Inflammatory macrophage treated with lipopolysaccharide for 4 hours (primary cell): ENCODE measurements at regions not wholly inside any gene's neighbourhood (a gene's known extent, or its start where the extent isn't known, plus 50 kb on each side); places are given as distances from the start of the nearest gene placed in this dataset.
A peak's percentile ranks its signal among the peaks of the same experiment; 100 is the strongest.
"Not testable (repeated sequence)": the region's sequence is repeated elsewhere in the genome, so short reads cannot be mapped to it uniquely, and the experiment has no call there.

Experiments used
- DNase-seq: peaks from one replicate; pipeline ENCODE4 v3.0.0-alpha.2; 2020

DNA sequence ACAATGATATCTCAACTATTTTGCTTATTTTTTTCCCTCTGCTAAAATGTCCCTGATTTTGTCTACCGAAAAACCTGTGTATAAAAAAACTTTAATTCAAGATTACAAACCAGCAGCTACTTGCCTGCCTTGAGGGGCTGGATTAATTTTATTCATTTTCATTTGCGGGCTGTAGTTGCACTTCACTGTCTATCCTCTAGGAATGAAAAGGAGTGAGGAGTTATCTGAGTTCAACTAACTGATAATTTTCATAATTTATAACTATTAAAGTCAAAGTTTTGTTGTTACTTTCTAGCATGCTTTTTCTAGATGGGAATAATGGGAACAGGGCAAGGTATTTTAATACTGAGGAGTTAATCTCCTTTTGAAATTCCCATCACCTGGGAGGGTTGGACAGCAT, 50.3 kb upstream of the AGTPBP1 start:
- not testable (repeated sequence) for DNase-seq

DNA sequence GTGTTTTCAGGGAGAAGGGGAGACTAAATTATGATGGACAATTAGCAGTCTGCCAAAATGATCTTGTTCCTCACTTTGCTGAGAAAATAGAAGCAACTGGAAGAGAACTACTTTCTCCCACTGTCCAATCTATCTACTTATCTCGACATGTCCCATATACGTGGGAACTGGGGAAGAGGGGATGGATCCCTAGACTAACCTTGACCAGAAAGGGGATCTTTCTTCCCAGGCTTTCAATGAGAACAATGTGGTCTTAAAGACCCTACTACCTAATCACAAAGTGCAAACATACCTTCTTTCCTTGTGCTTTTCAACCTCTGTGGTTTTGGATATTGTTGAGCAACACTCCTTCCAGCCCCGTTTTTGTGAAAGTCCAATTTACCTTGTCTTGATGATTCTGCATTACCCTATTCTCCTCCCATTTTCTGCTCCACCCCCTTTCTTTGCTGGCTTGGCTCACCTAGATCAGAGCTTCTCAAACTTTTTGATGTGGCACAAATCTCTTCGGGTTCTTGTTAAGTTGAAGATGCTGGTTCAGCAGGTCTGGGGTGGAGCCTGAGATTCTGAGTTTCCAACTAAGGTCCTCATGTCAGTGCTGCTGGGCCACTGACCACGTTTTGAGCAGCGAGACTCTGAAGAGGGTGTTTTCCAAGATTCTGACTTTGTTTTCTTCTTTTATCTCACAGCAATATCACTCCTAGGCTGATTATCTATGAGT, 61.4 kb upstream of the AGTPBP1 start:
- not testable (repeated sequence) for DNase-seq

DNA sequence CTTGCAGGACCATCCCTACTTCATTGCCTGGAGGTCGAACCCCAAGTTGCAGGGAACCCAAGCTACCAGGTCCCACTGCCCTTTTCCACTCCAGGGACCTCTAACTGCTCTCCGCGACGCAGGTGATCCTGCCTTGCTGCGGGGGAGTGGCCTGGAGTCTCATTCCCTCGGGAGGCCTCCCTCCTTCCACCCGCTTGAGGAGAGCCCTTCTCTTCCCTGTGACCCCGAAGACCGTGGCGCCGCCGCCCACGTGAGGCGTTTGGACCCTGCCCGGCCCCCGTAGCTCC, 63.0 kb upstream of the AGTPBP1 start:
- not testable (repeated sequence) for DNase-seq

DNA sequence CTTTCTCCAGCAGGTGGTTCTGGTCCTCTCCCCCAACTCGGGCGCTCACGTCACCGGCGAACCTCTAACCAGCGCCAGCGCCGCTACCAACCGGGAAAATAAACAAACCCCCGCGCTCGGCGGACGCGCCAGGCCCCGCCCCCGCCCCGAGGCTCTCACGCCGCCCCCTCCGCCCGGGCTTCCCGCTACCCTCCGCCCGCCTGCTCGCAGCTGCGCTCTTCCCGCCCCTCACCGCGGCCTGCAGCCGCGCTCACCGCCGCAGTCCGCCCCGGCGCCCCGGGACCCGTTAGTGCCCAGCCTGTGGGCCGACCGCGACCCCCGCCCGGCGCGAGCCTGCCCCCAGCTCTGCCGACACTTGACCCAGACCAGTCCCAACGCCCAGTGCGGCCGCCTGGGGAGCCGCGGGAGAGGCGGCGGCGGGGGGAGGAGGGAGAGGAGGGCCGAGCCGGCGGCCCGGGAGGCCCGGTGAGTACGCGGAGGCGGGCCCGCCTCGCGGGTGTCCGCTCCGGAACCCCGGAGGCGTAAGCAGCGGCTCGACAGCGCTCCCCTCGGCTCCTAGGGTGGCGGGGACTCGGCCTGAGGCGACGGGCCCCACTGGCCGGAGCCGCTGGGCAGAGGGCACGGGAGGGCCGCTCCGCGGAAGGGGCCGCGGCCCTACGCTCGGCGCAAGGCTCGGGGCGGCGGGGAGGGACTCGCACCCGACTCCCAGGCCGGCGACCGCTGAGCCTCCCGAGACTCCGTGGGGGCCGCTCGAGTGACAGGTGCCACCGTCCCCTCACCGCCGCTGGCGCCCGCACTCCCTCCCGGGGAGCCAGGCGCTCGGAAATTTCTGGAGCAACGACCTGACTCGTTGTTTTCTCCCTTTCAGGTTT, 63.6 kb upstream of the AGTPBP1 start:
- peak; percentile 67 for DNase-seq

DNA sequence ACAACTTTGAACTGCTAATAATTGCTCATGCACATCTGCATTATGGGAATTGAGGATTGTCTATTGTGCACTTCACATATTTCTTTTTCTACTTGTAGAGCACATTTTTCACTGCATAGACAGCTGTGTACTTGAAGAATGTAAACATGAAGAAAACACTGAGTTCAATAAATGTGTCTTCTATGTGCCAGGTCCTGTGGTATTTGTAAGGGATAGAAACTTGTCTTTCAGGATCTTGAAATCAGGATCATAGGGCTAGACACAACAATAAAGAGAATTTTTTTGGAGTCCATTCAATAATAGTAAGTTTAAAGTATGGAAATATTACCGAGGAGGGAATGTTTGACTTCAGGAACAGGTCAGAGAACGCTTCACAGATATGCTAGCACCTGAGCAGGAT, 66.6 kb upstream of the AGTPBP1 start:
- not testable (repeated sequence) for DNase-seq

DNA sequence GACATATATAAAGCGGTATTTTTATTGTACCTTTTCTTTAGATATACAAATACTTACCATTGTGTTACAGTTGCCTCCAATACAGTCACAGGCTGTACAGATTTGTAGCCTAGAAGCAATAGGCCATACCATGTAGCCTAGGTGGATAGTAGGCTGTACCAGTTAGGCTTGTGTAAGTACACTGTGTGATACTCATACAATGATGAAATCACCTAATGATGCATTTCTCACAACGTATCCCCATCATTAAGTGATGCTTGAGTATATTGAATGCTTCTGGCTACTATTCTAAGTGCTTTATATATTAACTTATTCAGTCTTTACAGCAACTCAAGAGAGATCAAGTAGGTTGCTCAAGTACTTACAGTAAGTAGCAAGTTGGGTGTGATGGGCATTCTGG, 71.6 kb upstream of the AGTPBP1 start:
- not testable (repeated sequence) for DNase-seq

DNA sequence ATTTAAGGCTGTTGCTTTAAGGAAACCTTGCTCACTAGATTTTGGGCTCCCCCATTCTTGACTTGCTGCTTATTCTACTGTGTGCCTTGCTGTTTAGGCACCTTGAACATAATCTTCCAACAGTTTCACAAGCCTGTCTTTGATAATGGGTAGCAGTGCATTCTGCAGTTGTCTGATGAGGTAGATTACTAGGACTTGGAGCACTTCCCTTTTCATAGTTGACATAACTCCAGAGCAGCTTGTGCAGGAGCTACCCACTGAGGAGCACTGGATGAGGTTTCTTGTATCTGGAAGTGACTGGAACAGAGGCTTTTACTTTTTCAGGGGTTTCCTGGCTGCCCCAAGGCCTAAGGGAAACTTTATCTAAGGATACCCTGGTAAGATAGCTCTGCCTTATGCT, 73.0 kb upstream of the AGTPBP1 start:
- DNase-seq, result not testable (repeated sequence)

DNA sequence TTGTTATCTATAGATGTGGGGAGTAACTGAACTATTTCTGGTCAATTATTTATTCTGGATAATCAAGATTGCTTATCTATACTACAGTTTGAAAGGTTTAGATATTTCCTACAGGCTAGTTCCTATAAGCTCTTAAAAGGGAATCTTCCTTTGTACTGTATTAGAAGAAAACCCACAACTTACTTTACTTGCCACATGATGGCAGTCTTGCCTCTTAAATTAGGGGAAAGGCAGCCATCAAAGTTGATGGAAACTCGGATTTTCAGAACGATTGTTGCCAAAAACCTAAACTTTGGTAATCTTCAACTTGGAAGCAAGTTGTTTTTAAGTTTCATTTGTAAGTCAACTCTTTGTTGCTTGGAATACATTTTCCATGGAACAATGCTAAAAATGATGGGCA, 77.2 kb upstream of the AGTPBP1 start:
- DNase-seq, result peak; percentile 28

DNA sequence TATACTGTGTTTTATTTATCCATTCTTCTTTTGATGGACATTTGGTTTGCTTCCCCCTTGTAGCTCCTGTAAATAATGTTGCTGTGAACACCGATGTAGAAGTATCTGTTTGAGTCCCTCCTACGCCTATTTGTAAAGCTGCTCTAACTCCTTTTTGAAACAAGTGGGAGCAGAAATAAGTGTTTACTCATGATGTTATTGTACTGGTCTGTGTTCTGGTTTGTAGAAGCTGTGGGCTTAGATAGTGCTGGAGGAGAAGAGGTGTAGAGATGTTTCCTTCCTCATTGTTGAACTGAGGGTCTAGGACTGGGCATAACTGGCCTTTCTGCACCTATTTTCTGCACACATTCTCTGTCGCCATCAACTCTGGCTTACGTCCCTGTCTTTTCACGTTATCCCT, 78.8 kb upstream of the AGTPBP1 start:
- DNase-seq, result not testable (repeated sequence)

DNA sequence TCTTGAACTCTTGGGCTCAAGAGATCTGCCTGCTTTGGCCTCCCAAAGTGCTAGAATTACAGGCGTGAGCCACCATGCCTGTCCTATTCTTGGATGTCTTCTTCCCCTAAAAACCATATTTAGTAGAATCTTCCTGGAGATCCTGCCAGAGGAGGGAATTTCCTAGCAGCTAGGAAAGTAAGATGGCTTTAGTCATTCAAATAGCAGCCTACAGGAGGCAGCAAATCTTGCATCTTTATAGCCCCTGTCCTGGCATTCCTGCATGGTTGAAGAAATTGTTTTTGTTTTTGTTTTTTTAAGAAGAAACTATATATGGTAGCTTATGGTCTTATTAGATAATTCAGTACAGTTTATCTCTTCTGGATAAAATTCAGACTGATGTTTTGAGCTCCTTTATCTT, 83.2 kb upstream of the AGTPBP1 start:
- DNase-seq, result not testable (repeated sequence)

DNA sequence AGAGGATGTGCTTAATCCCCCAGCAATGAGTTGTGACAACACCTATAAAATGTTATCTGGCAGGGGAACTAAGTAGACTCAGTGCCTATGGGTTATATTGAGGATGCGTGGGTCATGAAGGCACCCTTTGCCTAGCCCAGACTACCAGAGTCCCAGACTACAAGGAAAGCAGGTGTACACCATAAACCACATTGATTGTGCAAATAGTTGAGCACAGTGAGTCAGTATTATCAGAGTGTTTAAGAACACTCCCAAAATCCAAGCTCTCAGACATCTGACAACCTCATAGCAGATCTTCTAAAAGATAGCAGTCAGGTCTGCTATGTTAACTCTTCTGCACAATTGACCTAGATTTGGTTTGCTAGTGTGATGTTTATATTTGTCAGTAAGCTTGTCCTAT, 92.8 kb upstream of the AGTPBP1 start:
- DNase-seq, result not testable (repeated sequence)

DNA sequence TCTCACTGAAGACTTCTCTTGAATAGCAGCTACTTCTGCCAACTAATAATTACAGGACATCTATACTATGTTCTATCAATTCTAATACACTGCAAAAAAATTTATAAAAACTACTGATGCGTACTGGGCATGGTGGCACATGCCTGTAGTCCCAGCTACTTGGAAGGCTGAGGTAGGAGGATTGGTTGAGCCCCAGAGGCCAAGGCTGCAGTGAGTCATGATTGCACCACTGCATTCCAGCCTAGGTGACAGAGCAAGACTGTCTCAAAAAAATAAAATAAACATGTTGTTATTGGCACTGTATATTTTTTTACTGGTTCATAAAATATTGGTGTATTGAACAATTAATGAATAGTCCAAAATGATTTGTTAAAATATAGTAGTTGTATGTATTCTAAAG, 97.0 kb upstream of the NAA35 start:
- not testable (repeated sequence) for DNase-seq

DNA sequence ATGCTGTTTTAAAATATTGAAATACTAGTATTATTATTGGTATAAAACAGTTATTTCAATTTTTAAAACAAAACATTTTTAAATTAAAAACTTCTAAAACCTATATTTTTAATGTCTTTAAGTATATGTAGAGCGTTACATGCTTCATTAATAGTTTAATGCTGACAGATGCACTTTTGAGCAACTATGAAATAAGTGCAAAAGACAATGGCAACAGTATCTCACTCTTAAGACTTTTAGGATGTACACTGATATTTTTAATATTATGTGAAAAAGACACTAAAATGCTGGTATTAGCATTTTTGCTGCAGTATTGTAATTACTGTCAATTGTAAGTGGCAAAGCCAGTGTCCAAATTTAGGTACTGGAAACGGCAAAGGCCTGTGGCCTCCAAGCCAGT, 93.2 kb upstream of the NAA35 start:
- not testable (repeated sequence) for DNase-seq

DNA sequence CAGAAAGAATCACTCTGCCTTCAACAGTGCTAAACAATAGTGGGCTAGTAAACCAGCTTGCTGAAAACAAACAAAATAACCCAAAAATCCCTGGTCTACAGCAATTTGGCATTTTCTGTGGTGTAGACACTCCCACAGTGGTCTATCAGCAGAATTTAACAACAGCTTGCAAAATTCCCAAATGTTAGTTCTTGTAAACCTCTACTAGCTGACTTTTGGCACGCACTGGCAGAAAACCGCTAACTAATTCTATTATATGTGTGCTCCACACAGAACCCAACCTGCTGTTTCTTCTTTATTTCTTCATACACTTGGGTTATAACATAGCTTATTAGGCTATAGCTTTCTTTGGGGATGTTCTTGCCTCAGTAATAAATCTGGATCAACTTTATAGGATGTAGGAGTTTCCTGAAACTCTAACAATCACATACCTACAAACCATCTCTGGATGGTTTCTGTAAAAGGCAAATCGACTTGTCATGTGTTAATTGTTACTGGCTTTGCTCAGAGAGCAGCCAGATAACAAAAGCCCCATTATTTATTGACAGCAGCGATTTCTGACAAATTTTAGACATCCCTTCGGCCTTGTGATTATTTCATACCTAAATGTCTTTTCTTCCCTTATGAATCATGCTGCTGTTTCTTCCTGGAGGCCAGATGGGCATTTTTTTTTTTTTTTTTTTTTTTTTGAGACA, 82.7 kb upstream of the NAA35 start:
- no peak for DNase-seq

DNA sequence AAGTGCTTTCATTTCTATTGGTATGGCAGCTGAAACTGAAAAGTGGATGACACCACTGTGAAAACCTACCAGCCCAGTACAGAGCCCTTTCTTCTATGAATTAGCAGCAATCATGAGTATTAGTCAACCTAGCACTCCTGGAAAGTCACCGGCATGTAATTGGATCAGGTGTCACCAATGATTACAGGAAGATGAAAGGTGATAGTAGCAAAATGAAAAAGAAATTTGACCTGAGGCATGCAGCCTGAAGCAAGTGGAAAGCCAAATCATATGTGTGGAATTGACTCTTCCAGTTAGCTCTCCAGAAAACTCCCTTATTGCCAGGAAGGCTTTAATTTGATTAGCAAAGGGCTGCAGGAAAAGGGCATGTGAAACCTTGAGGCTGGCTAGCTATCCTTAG, 81.2 kb upstream of the NAA35 start:
- no peak for DNase-seq

DNA sequence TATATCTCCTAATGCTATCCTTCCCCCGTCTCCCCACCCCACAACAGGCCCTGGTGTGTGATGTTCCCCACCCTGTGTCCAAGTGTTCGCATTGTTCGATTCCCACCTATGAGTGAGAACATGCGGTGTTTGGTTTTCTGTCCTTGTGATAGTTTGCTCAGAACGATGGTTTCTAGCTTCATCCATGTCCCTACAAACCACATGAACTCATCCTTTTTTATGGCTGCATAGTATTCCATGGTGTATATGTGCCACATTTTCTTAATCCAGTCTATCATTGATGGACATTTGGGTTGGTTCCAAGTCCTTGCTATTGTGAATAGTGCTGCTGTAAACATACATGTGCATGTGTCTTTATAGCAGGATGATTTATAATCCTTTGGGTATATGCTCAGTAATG, 79.1 kb upstream of the NAA35 start:
- DNase-seq, result not testable (repeated sequence)

DNA sequence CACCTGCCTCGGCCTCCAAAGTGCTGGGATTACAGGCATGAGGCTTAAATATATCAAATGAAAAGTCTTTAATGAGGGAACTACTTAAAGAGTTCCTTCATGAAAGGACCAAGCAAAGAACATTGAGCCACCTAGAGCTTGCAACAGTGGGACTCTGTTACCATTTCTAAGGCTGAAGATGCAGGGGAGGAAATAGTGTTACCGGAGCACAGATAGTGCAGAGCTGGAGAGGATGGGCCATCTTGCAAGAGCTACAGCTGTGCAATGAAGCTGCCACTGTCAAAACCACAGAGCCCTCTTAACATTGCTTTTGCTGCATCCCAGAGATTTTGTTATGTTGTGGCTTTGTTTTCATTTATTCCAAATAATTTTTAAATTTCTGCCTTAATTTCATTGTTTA, 77.1 kb upstream of the NAA35 start:
- no peak for DNase-seq

DNA sequence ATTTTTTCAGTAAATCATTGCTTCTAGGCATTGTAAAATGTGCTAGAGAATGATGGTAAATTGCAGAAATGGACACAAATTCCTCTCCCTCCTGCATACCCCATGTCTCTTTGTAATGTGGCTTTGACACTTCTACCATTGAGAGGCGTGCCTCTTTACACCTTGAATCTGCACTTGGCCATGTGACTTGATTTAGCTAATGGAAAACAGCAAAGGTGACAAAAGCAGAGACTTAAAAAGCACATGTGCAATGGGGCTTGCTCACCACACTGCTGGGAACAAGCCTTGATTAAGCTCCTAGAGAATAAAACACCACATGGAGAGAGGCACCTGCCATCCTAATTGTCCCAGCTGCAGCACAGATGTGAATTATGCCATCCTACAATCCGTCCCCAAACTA, 69.9 kb upstream of the NAA35 start:
- DNase-seq, result no peak

DNA sequence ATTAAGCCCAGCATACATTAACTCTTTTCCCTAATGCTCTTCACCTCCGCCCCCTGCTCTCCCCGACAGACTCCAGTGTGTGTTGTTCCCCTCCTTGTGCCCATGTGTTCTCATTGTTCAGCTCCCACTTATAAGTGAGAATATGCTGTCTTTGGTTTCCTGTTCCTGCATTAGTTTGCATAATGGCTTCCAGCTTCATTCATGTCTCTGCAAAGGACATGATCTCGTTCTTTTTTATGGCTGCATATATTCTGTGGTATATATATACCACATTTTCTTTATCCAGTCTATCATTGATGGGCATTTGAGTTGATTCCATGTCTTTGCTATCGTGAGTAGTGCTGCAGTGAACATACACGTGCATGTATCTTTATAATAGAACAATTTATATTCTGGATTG, 69.3 kb upstream of the NAA35 start:
- not testable (repeated sequence) for DNase-seq

DNA sequence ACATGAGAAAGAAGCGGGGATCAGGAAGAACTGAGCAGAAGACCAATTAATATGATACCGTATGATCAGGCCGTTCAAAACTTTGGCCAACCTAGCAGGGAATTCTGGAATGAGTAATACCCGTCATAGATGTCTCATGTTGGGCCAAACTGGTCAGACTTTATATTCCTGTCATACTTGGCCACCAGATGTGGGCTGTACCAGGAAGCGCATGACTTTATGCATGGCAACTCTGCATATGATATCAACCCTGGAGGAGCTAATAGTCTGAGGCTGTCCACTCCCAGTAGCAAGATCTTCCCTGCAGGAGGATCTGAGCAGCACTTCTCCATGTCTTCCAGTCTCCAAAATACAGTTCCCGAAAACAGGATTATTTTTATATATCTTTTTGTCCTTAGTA, 68.5 kb upstream of the NAA35 start:
- no peak for DNase-seq

DNA sequence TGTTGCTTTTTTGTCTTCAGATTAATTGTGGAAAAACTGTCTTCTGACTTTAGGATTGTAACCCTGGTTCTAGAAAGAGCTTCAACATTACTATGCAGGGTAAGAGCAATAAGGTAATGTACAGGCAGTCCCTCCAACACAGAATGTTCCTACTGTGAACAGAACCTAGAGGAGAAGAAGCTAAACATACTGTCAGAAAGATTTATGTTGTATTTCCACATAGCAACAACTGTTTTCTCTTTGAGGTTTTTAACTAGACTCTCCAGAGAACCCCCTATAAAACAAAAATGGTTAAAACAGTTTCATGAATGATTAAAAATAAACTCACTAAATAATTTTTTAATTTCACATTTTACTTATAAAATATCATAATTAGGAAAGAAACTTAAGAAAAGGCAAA, 64.3 kb upstream of the NAA35 start:
- DNase-seq, result no peak

DNA sequence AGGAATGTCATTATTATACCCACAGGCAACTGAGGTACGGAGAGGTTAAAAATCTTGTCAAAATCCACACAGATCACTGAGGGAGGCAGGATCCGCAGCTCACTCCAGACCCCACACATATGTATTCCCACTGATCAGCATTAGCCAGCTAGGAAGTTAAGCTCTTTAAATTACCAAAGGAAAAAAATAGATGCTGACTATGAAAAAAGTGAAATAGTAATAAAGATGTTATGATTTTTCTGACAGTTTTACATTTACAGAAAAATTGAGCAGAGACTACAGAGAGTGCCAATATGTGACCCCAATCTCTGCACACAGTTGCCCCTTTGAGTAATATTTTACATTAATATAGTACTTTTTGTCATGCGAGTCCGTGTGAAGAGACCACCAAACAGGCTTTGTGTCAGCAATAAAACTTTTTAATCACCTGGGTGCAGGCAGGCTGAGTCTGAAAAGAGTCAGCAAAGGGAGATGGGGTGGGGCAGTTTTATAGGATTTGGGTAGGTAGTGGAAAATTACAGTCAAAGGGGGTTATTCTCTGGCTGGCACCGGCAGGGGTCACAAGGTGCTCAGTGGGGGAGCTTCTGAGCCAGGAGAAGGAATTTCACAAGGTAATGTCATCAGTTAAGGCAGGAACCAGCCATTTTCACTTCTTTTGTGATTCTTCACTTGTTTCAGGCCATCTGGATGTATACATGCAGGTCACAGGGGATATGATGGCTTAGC, 61.9 kb upstream of the NAA35 start:
- DNase-seq, result not testable (repeated sequence)

DNA sequence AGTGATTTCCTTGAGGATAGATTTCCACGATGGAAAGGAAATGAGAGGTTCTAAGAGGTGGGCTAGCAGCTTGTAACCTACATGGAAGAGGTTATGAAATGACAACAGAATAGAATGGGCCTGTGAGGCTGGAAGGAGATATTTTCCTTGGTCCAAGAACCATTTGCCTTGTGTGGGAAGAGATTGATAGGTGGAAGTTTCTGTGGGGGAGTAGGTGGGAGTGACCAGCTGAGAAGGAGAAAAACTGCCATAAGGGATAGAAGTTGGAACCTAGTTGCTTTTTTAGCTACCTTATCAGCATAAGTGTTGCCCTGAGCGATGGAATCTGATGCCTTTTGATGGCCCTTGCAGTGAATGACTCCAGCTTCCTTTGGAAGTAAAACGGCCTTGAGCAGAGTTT, 60.4 kb upstream of the NAA35 start:
- DNase-seq, result not testable (repeated sequence)
